HG03469 (cell line): ENCODE measurements at regions not wholly inside any gene's neighbourhood (a gene's known extent, or its start where the extent isn't known, plus 50 kb on each side); places are given as distances from the start of the nearest gene placed in this dataset.
"Not testable (repeated sequence)": the region's sequence is repeated elsewhere in the genome, so short reads cannot be mapped to it uniquely, and the experiment has no call there.

ENCODE experiments used
- ATAC-seq: cut with Tn5 transposase; IDR thresholded peaks from one replicate; pipeline ENCODE4 v1.9.1; 2021; ENCODE audit warnings: mild to moderate bottlenecking, moderate library complexity, moderate number of reproducible peaks; ENCODE audit not compliant: unreplicated experiment

DNA sequence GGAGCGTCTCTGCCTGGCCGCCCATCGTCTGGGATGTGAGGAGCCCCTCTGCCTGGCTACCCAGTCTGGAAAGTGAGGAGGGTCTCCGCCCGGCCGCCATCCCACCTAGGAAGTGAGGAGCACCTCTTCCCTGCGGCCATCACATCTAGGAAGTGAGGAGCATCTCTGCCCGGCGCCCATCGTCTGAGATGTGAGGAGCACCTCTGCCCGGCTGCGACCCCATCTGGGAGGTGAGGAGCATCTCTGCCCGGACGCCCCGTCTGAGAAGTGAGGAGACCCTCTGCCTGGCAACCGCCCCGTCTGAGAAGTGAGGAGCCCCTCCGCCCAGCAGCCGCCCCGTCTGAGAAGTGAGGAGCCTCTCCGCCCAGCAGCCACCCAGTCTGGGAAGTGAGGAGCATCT lies 84.5 kb downstream of the IDS start:
- not testable (repeated sequence) for ATAC-seq

GRCh38 chrX:149398027-149398426 lies 107.1 kb downstream of the IDS start:
- no peak for ATAC-seq

DNA sequence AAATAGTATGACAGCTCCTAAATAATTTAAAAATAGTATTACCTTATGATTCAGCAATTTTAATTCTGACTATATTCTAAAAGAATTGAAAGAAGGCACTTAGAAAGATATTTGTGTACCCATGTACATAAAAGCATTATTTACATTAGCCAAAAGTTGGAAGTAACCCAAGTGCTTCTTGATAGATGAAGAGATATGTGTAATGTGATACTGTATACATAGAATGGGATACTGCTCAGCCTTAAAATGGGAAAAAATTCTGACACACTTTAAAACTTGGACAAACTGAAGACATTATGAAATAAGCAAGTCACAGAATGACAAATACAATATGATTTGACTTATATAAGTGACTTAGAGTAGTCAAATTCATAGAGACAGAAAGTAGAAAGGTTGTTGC lies 112.2 kb downstream of the IDS start:
- no peak for ATAC-seq

DNA sequence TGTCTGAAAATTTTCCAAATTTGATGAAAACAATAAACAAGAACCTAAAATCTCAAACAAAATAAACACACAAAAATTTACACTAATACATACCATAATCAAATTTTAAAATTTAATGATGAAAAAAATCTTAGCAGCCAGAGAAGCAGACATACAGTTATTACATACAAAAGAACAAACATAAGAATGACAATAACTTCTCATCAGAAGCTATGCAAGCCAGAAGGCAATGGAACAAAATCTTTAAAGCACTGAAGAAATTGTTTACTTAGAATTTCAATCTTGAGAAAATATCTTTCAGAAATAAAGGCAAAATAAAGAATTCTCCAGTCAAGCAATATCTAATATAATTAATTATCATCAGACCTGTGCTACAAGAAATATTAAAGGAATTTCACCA lies 121.3 kb downstream of the IDS start:
- no peak for ATAC-seq

GRCh38 chrX:149374751-149375150 lies 130.4 kb downstream of the IDS start:
- ATAC-seq, result no peak

DNA sequence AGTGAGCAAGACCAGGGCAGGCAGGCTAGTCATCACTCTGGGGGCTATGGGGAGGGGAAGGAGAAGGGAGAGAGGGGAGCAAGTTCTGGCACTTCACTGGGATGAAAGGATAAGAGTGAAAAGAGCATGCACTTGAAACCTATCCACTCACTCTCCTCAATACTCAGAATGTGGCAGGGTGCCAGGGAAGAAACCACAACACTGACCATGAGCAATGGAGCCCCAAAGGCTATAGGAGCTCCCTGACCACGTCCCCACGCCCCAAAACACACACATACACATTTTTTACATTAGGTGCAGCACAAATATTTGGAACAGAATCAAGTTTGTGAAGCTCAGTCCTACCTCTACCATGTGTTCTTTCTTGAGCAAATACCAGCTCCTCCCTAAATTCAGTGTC lies 132.2 kb downstream of the IDS start:
- no peak for ATAC-seq

DNA sequence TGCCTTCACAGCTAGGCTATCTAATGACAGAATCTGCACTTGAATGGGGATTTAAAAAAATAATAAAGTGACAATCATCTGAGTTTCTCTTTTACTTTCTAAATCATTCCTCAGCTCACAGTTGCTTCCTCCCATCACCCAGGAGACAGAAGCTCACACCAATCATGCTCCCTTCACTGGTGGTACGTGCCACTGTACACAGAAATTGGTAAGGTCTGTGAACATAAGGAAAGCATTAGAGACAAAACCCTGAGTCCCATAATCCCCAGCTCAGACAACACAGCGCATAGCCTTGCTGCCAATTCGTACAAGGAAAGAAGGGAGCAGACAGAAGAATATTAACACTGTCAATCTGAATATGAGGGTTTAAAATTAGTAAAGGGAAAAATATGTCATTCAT lies 133.1 kb downstream of the IDS start:
- no peak for ATAC-seq

- no peak for ATAC-seq
Observed at GRCh38 chrX:149370097-149370496, 135.0 kb downstream of the IDS start.

DNA sequence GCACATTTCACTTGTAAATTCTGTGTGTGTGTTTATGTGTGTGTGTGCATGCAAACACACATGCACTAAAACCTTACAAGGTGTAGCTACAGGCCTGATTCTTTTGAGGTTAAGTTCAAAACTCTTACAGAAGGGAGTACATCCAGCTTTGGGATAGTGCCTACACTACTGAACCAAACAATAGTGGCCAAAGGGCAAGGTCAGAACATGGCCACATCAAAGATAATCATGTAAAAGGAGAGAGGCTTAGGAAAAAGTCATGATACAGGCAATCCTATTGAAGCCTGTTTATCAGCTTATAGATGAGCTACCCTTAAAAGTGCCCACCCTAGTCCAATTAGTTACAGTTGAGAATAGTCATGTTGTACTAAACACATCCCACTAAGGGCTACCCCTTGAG lies 139.6 kb downstream of the IDS start:
- no peak for ATAC-seq

GRCh38 chrX:149365061-149365460 lies 140.0 kb downstream of the IDS start:
- ATAC-seq, result no peak

DNA sequence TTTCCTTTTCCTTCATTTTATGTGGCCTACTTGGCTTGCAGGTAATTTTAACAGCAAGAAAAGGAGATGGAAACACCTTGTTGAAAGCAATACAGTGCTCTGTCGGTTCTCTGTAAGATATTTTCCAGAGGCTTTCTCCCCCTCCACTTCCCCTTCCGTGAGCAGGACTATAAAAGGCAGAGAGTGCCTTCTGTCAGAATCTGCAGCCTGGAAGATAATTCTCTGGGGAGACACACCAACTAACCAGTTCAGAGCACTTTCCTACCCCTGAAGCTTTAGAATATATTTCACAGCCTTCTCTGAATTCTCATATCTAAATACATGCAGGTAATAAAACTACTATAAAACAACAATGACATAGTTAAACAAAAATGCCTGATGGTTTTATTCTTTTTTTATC lies 141.1 kb downstream of the IDS start:
- ATAC-seq, result no peak

GRCh38 chrX:149346306-149346705 lies 158.8 kb downstream of the IDS start:
- no peak for ATAC-seq

- no peak for ATAC-seq
Observed at GRCh38 chrX:149322316-149322715, 182.8 kb downstream of the IDS start.

GRCh38 chrX:149313871-149314371 lies 191.2 kb downstream of the IDS start:
- no peak for ATAC-seq

GRCh38 chrX:149312988-149313387 lies 192.1 kb downstream of the IDS start:
- no peak for ATAC-seq

GRCh38 chrX:149312097-149312496 lies 193.0 kb downstream of the IDS start:
- no peak for ATAC-seq

DNA sequence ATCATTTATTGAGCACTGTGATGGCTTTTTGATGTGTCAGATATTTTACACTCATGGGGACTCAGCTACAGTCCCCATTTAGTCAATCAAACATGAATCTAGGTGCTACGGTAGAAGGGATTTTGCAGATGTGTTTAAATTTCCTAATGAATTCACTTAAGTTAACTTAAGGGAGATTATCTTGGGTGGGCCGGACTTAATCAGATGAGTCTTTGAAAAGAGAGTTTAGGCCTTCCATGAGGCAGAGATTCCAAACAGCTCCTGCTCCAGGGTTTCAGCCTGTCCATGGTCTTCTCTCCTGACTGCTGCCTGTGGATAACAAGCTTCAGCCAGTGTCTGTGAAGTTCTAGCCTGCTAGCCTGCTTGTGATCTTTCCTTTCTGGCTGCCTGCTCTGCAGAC lies 202.4 kb downstream of the IDS start:
- ATAC-seq, result no peak

DNA sequence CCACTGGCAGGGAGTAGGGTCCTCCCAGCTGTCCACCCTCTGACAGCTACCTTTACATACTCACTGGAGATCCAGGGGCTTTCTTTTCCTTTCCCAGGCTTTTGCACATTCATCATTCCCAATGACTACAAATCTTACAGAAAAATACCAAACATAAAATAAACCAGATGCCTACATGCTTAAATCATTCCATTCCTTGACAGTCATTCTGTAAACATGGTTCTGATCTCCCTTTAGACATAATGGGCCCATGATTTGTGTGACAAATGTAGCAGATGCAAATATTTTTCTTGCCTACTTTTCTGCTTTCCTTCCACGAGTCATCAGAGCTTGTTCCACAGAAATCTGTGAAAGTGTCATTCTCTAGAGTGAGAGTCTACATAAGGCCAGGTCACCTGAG lies 207.0 kb downstream of the IDS start:
- ATAC-seq, result no peak

- no peak for ATAC-seq
Observed at GRCh38 chrX:149296092-149296491, 209.0 kb downstream of the IDS start.

- ATAC-seq, result peak; percentile 58
Observed at GRCh38 chrX:149286940-149287349, 218.2 kb downstream of the IDS start.

DNA sequence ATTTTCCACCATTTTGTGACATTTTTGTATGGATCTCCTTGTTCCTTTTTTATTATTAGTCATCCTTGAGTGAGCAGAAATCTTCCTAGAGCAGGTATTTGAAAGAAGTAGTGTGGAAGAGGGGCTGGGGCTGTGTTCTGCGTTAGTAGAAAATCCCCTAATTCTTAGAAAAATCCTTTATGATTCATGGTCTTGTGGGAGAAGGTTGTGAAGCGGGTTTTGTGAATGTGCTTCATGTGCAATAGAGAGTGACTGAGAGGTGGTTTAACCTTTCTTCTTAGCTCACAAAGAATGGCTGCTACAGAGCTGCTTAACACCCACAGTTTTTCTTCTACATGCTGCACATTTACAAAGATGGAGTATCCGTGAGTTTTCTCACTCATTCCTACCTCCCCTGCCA lies 220.5 kb downstream of the IDS start:
- ATAC-seq, result no peak

DNA sequence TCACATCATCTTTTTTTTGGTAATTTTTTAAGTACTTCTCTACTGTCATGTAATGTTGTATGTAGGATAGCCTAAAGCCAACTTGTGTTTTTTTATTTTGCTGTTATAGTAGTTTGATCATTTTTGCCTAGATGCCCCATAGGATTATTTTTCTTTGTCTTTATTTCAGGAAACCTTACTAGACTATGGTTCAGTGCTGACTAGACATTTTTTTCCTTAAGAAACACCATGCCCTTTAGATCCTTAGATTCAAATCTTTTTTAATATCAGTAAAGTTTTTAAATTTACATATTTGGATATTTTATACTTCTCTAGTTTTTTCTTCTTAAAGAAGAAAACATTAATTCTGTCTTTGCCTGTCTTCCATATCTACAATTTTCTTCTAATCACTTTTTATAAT lies 221.3 kb downstream of the IDS start:
- no peak for ATAC-seq

- no peak for ATAC-seq
Observed at GRCh38 chrX:149282909-149283308, 222.2 kb downstream of the IDS start.

DNA sequence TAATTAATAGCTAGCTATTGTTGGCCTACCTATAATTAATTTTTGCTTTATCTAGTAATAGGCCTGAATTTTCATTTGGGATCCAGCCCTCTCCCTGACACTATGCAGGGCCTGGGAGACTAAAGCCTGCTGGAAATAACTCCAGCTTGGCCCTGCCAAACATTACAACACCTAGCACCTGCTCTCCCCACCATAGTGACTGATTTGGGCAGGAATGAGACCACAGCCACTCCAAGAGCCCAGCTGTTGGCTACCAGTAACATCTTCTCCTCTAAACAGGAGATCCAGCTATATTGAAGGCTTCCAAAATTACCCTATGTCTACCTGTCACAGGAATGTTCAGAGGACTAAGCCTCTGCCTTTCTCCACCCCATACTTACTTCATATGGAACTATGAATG lies 225.1 kb downstream of the IDS start:
- no peak for ATAC-seq
